ENCODE measurements at regions not wholly inside any gene's neighbourhood (a gene's known extent, or its start where the extent isn't known, plus 50 kb on each side); places are given as distances from the start of the nearest gene placed in this dataset.

- Mint-ChIP-seq H3K4me1 (ENCODE audit: low read depth) (no peaks in the 10 kb centered on the region), H3K27me3 (ENCODE audit: low read depth) (no peaks in the 10 kb centered on the region), H3K36me3 (ENCODE audit: low read depth) (no peaks in the 10 kb centered on the region), H3K27ac (no peak overlapping the region), H3K4me3 (no peak overlapping the region), H3K9me3 (no peaks in the 10 kb centered on the region)
These were observed 67.7 kb upstream of the C1orf87 start for GRCh38 chr1:60141276-60141675.

GRCh38 chr1:60137406-60137805 lies 63.8 kb upstream of the C1orf87 start:
- no peaks in the 10 kb centered on the region for H3K4me1 Mint-ChIP-seq (ENCODE audit: low read depth)
- H3K4me3 Mint-ChIP-seq, result no peak overlapping the region
- H3K27ac Mint-ChIP-seq, result no peak overlapping the region
- H3K36me3 Mint-ChIP-seq (ENCODE audit: low read depth), result no peaks in the 10 kb centered on the region
- no peaks in the 10 kb centered on the region for H3K9me3 Mint-ChIP-seq
- H3K27me3 Mint-ChIP-seq (ENCODE audit: low read depth), result no peaks in the 10 kb centered on the region

GRCh38 chr1:60136395-60136794 lies 62.8 kb upstream of the C1orf87 start:
- Mint-ChIP-seq H3K9me3 (no peaks in the 10 kb centered on the region), H3K36me3 (ENCODE audit: low read depth) (no peaks in the 10 kb centered on the region), H3K27ac (no peak overlapping the region), H3K27me3 (ENCODE audit: low read depth) (no peaks in the 10 kb centered on the region), H3K4me3 (no peak overlapping the region), H3K4me1 (ENCODE audit: low read depth) (no peaks in the 10 kb centered on the region)

GRCh38 chr1:60134716-60135115 lies 61.1 kb upstream of the C1orf87 start:
- Mint-ChIP-seq H3K4me3 (no peak overlapping the region), H3K9me3 (no peaks in the 10 kb centered on the region), H3K27ac (no peak overlapping the region), H3K4me1 (ENCODE audit: low read depth) (no peaks in the 10 kb centered on the region), H3K27me3 (ENCODE audit: low read depth) (no peaks in the 10 kb centered on the region), H3K36me3 (ENCODE audit: low read depth) (no peaks in the 10 kb centered on the region)

GRCh38 chr1:60133848-60134247 lies 60.3 kb upstream of the C1orf87 start:
- Mint-ChIP-seq H3K36me3 (ENCODE audit: low read depth) (no peaks in the 10 kb centered on the region), H3K27me3 (ENCODE audit: low read depth) (no peaks in the 10 kb centered on the region), H3K4me1 (ENCODE audit: low read depth) (no peaks in the 10 kb centered on the region), H3K4me3 (no peak overlapping the region), H3K27ac (no peak overlapping the region), H3K9me3 (no peaks in the 10 kb centered on the region)

- H3K27ac Mint-ChIP-seq, result no peak overlapping the region
- H3K4me3 Mint-ChIP-seq, result no peak overlapping the region
- no peaks in the 10 kb centered on the region for H3K36me3 Mint-ChIP-seq (ENCODE audit: low read depth)
- no peaks in the 10 kb centered on the region for H3K4me1 Mint-ChIP-seq (ENCODE audit: low read depth)
- H3K9me3 Mint-ChIP-seq, result no peaks in the 10 kb centered on the region
- H3K27me3 Mint-ChIP-seq (ENCODE audit: low read depth), result no peaks in the 10 kb centered on the region
These were observed 59.6 kb upstream of the C1orf87 start for GRCh38 chr1:60133000-60133673.

- H3K4me3 Mint-ChIP-seq, result no peak overlapping the region
- no peaks in the 10 kb centered on the region for H3K27me3 Mint-ChIP-seq (ENCODE audit: low read depth)
- H3K9me3 Mint-ChIP-seq, result no peaks in the 10 kb centered on the region
- H3K27ac Mint-ChIP-seq, result no peak overlapping the region
- H3K4me1 Mint-ChIP-seq (ENCODE audit: low read depth), result no peaks in the 10 kb centered on the region
- no peaks in the 10 kb centered on the region for H3K36me3 Mint-ChIP-seq (ENCODE audit: low read depth)
These were observed 58.5 kb upstream of the C1orf87 start for GRCh38 chr1:60132108-60132507.

- H3K9me3 Mint-ChIP-seq, result no peaks in the 10 kb centered on the region
- no peaks in the 10 kb centered on the region for H3K36me3 Mint-ChIP-seq (ENCODE audit: low read depth)
- no peak overlapping the region for H3K27ac Mint-ChIP-seq
- no peak overlapping the region for H3K4me3 Mint-ChIP-seq
- H3K4me1 Mint-ChIP-seq (ENCODE audit: low read depth), result no peaks in the 10 kb centered on the region
- no peaks in the 10 kb centered on the region for H3K27me3 Mint-ChIP-seq (ENCODE audit: low read depth)
These were observed 57.1 kb upstream of the C1orf87 start for GRCh38 chr1:60130703-60131102.

- H3K4me3 Mint-ChIP-seq, result no peak overlapping the region
- H3K9me3 Mint-ChIP-seq, result no peaks in the 10 kb centered on the region
- H3K27me3 Mint-ChIP-seq (ENCODE audit: low read depth), result no peaks in the 10 kb centered on the region
- no peaks in the 10 kb centered on the region for H3K4me1 Mint-ChIP-seq (ENCODE audit: low read depth)
- no peaks in the 10 kb centered on the region for H3K36me3 Mint-ChIP-seq (ENCODE audit: low read depth)
- H3K27ac Mint-ChIP-seq, result no peak overlapping the region
These were observed 56.3 kb upstream of the C1orf87 start for GRCh38 chr1:60129911-60130310.

GRCh38 chr1:60126723-60127122 lies 53.2 kb upstream of the C1orf87 start:
- Mint-ChIP-seq H3K36me3 (ENCODE audit: low read depth) (no peaks in the 10 kb centered on the region), H3K4me1 (ENCODE audit: low read depth) (no peaks in the 10 kb centered on the region), H3K4me3 (no peak overlapping the region), H3K27ac (no peak overlapping the region), H3K27me3 (ENCODE audit: low read depth) (no peaks in the 10 kb centered on the region), H3K9me3 (no peaks in the 10 kb centered on the region)

Measured in T-helper 1 cell treated with Interleukin-12 subunit alpha and Interleukin-12 subunit beta and Interleukin-4 antibody, amounts not matched to agents 30 μg/mL and 1 μg/mL, for 36 hours (primary cell).